Endodermal cell (in vitro differentiated cells): ENCODE measurements at regions not wholly inside any gene's neighbourhood (a gene's known extent, or its start where the extent isn't known, plus 50 kb on each side); places are given as distances from the start of the nearest gene placed in this dataset.

Experiments used
- DNase-seq: peaks from one replicate; pipeline ENCODE4 v3.0.0-alpha.2; 2017
- H3K27ac ChIP-seq: 2 replicates; pipeline ENCODE4 v1.5.1; 2013; ENCODE audit warnings: mild to moderate bottlenecking, low read depth, low read length, moderate library complexity
- H3K27me3 ChIP-seq: 2 replicates; pipeline ENCODE4 v1.6.1; 2013; ENCODE audit warnings: mild to moderate bottlenecking, low read length, moderate library complexity; ENCODE audit not compliant: insufficient read depth, control insufficient read depth, poor library complexity, severe bottlenecking
- H3K36me3 ChIP-seq: 2 replicates; pipeline ENCODE4 v1.7.0; 2013; ENCODE audit warnings: mild to moderate bottlenecking, low read length, moderate library complexity; ENCODE audit not compliant: control insufficient read depth, insufficient read depth
- H3K4me1 ChIP-seq: one replicate; pipeline ENCODE4 v1.7.0; 2013; ENCODE audit warnings: low read length; ENCODE audit not compliant: control insufficient read depth, insufficient read depth
- H3K4me3 ChIP-seq: 2 replicates; pipeline ENCODE4 v1.5.1; 2013; ENCODE audit warnings: mild to moderate bottlenecking, low read length, moderate library complexity
- H3K9ac ChIP-seq: 2 replicates; pipeline ENCODE4 v1.6.1; 2013; ENCODE audit warnings: mild to moderate bottlenecking, low read length, moderate library complexity; ENCODE audit not compliant: poor library complexity, severe bottlenecking; ENCODE audit errors: extremely low read depth
- H3K9me3 ChIP-seq: 2 replicates; pipeline ENCODE4 v1.6.1; 2013; ENCODE audit warnings: mild to moderate bottlenecking, low read length, moderate library complexity; ENCODE audit not compliant: control insufficient read depth
- H3K27ac Mint-ChIP-seq: 2 replicates; pipeline ENCODE4 v1.8.0; 2020; ENCODE audit warnings: mixed read lengths
- H3K27me3 Mint-ChIP-seq: 2 replicates; pipeline ENCODE4 v1.8.0; 2021; ENCODE audit warnings: mild to moderate bottlenecking, mixed read lengths; ENCODE audit not compliant: insufficient read depth
- H3K36me3 Mint-ChIP-seq: 2 replicates; pipeline ENCODE4 v1.8.0; 2020; ENCODE audit warnings: low read depth, mixed read lengths
- H3K4me1 Mint-ChIP-seq: 2 replicates; pipeline ENCODE4 v1.8.0; 2020; ENCODE audit warnings: mixed read lengths
- H3K4me3 Mint-ChIP-seq: 2 replicates; pipeline ENCODE4 v1.8.0; 2020; ENCODE audit warnings: mild to moderate bottlenecking, moderate library complexity, mixed read lengths
- H3K9me3 Mint-ChIP-seq: 2 replicates; pipeline ENCODE4 v1.8.0; 2020; ENCODE audit warnings: mild to moderate bottlenecking, mixed read lengths
- WGBS, 2 experiments: methylation state at CpG; one replicate each; pipeline versions ENCODE4 v1.1.5 to v1.1.7; 2013; ENCODE audit warnings: missing lambda C conversion rate in 2 of 2, mixed read lengths in 1 of 2; ENCODE audit not compliant: insufficient coverage in 1 of 2, insufficient read length in 1 of 2; 5-methylcytosine and 5-hydroxymethylcytosine counted together
- TF ChIP-seq, protein P1 (sequence below): fragments of 200-600 bp; sonication (generic); conservative IDR thresholded peaks from 2 replicates; pipeline ENCODE4 v1.5.0; 2021; ENCODE audit warnings: antibody characterized with exemption, mild to moderate bottlenecking

DNA sequence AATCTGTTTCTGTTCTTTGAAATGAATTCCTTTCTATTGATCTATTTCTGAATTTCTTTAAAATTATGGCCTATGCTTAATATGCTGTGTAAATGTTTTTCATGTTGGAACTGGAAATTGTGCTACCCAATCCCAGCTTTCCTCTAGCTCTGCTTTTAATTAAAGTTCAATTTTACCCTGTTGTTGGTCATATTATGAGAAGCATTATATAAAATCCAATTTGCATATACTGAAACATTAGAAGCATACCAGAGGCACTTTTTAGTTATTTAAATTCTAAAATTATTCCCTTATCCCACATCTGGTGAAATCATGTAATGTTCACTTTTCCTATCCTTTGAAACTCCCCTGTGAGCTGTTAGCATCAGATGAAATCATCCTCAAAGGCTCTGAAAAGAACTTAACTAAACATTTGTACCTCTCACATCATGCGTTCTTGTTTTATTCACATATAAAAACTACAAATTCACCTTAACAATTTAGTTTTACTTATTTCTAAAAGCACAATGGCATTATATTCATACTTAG is 160.6 kb upstream of the COL21A1 start:
- Histone ChIP-seq H3K9me3 (no peaks in the 10 kb centered on the region), H3K27me3 (no peaks in the 10 kb centered on the region), H3K27ac (no peak overlapping the region), H3K36me3 (no peaks in the 10 kb centered on the region), H3K4me1 (no peaks in the 10 kb centered on the region), H3K4me3 (no peak overlapping the region), H3K9ac (no peak overlapping the region)
- WGBS, 2 experiments = 81% methylated on average over 1 of the region's 1 CpG; no CpG with 5 or more reads in 1 of the 2 experiments
- Mint-ChIP-seq H3K4me3 (no peak overlapping the region), H3K4me1 (no peaks in the 10 kb centered on the region), H3K9me3 (no peaks in the 10 kb centered on the region), H3K36me3 (no peaks in the 10 kb centered on the region), H3K27me3 (no peaks in the 10 kb centered on the region), H3K27ac (no peak overlapping the region)
- DNase-seq = no peak
- TF ChIP-seq, protein P1, sequence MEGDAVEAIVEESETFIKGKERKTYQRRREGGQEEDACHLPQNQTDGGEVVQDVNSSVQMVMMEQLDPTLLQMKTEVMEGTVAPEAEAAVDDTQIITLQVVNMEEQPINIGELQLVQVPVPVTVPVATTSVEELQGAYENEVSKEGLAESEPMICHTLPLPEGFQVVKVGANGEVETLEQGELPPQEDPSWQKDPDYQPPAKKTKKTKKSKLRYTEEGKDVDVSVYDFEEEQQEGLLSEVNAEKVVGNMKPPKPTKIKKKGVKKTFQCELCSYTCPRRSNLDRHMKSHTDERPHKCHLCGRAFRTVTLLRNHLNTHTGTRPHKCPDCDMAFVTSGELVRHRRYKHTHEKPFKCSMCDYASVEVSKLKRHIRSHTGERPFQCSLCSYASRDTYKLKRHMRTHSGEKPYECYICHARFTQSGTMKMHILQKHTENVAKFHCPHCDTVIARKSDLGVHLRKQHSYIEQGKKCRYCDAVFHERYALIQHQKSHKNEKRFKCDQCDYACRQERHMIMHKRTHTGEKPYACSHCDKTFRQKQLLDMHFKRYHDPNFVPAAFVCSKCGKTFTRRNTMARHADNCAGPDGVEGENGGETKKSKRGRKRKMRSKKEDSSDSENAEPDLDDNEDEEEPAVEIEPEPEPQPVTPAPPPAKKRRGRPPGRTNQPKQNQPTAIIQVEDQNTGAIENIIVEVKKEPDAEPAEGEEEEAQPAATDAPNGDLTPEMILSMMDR = no peak

DNA sequence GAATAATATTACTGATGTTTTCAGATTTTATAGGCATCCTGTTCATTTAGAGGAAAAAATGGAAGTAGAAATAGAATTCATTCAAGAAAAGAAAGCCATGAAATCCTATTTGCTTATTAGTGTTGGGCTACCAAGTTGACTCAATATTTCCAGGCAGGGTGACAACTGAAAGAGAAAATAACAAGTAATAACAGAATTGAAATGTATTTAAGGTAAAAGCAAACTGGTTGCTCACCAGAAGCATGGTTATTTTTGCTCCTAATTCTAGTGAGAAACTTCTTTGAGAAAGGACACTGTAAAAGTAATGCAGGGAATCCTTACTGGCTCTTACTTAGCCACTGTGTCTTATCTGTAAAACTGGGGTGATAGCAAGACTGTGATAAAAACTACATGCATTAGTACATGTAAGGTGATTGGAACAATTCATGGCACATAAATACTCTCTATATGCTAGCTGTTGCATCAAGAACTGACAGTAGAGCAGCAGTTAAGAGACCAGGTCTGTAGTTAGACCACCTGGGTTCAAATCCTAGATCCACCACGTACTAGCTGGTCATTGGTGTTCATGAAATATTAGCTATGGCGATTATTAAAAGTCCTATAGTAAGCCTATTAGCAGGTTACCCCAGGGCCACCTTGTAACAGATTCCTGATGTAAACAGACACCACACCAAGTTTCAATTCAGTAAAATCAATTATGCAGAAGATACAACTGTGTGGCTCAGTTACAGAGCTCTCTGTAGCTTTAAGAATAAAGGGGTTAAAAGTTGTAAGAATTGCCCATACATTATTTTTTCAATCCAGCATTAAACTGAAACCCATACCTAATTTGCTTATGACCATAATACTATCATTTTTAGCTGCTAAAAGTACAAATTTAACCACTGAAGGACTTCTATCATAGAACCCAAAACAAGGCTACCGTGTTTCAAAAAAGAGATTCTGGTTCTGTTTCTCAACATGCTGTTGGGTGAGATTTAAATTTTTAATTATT is 159.2 kb upstream of the COL21A1 start:
- no peak overlapping the region for H3K9ac ChIP-seq
- TF ChIP-seq, protein P1 = no peak
- H3K27me3 ChIP-seq = no peaks in the 10 kb centered on the region
- H3K9me3 ChIP-seq = peaks cover 3% of the 10 kb centered on the region
- H3K4me1 ChIP-seq = no peaks in the 10 kb centered on the region
- H3K4me3 Mint-ChIP-seq = no peak overlapping the region
- no peak overlapping the region for H3K27ac Mint-ChIP-seq
- H3K27ac ChIP-seq = no peak overlapping the region
- no peaks in the 10 kb centered on the region for H3K36me3 ChIP-seq
- no peaks in the 10 kb centered on the region for H3K36me3 Mint-ChIP-seq
- no peaks in the 10 kb centered on the region for H3K27me3 Mint-ChIP-seq
- H3K4me3 ChIP-seq = no peak overlapping the region
- H3K9me3 Mint-ChIP-seq = peaks cover 7% of the 10 kb centered on the region
- DNase-seq = no peak
- WGBS, 2 experiments = 95 to 100% methylated on average over 1 to 3 of the region's 3 CpGs
- no peaks in the 10 kb centered on the region for H3K4me1 Mint-ChIP-seq

DNA sequence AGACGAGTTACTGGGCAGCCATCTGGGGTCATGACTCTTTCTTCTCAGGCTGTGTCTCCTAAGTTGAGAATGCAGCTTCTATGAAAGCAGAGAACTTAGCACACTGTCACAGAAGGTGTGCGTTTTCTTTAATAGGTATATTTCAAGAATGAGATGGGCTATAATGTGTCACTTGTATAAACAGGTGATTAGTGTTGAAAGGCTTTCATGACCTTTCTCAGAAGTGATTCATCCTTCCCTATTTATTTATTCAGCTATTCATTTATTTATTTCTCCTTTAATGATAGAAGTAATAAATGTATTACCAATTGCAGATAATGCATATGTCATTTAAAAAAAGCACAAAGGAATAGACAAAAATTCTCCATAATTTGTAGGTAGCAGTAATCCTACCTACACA is 157.2 kb upstream of the COL21A1 start:
- no peaks in the 10 kb centered on the region for H3K27me3 Mint-ChIP-seq
- H3K4me3 Mint-ChIP-seq = no peak overlapping the region
- no peak overlapping the region for H3K27ac Mint-ChIP-seq
- H3K4me3 ChIP-seq = no peak overlapping the region
- H3K36me3 Mint-ChIP-seq = no peaks in the 10 kb centered on the region
- H3K4me1 ChIP-seq = no peaks in the 10 kb centered on the region
- peaks cover 12% of the 10 kb centered on the region for H3K9me3 Mint-ChIP-seq
- no peaks in the 10 kb centered on the region for H3K36me3 ChIP-seq
- H3K4me1 Mint-ChIP-seq = peaks cover 10% of the 10 kb centered on the region
- H3K9me3 ChIP-seq = peaks cover 8% of the 10 kb centered on the region
- DNase-seq = no peak
- TF ChIP-seq, protein P1 = no peak
- no peaks in the 10 kb centered on the region for H3K27me3 ChIP-seq
- 97 to 100% methylated on average over 1 to 2 of the region's 2 CpGs for WGBS, 2 experiments
- H3K9ac ChIP-seq = no peak overlapping the region
- H3K27ac ChIP-seq = no peak overlapping the region
